ENCODE measurements at regions not wholly inside any gene's neighbourhood (a gene's known extent, or its start where the extent isn't known, plus 50 kb on each side); places are given as distances from the start of the nearest gene placed in this dataset.

- Histone ChIP-seq H3K36me3 (no peaks in the 10 kb centered on the region), H3K27me3 (no peaks in the 10 kb centered on the region), H3K9me3 (no peaks in the 10 kb centered on the region), H3K4me1 (no peaks in the 10 kb centered on the region), H3K4me3 (no peak overlapping the region), H3K27ac (no peak overlapping the region)
- DNase-seq: no peak
- intact Hi-C loops (cut with DNase I; ENCODE audit: low total_unique reads) (no loop called here), in situ Hi-C loops (cut with MboI; ENCODE audit: low pct_ligation_motif_present in 1 of 4, low pct_unique_long_range_greater_than_20kb in 1 of 4, low sequenced_read_pairs in 3 of 4) (no loop called here)
- TF ChIP-seq CTCF (IDR thresholded peaks at IDR 0.05): no peak
- TF ChIP-seq POLR2AphosphoS5 (IDR thresholded peaks at IDR 0.05): no peak
- no peak for TF ChIP-seq EP300 (IDR thresholded peaks at IDR 0.05; ENCODE audit: low read depth)
- no peak for TF ChIP-seq POLR2A (IDR thresholded peaks at IDR 0.05)
- 81 to 85% methylated on average over 3 to 5 of the region's 5 CpGs for WGBS, 2 donors (ENCODE audit: low coverage in 1 of 2)
These were observed 366.9 kb upstream of the SPRED2 start for GRCh38 chr2:65799141-65799854.

- no peaks in the 10 kb centered on the region for H3K9me3 ChIP-seq
- DNase-seq: no peak
- intact Hi-C loops (cut with DNase I; ENCODE audit: low total_unique reads) (no loop called here), in situ Hi-C loops (cut with MboI; ENCODE audit: low pct_ligation_motif_present in 1 of 4, low pct_unique_long_range_greater_than_20kb in 1 of 4, low sequenced_read_pairs in 3 of 4) (no loop called here)
- no peaks in the 10 kb centered on the region for H3K27me3 ChIP-seq
- H3K4me3 ChIP-seq: no peak overlapping the region
- WGBS, 2 donors (ENCODE audit: low coverage in 1 of 2): 83 to 85% methylated on average over 2 to 11 of the region's 11 CpGs
- TF ChIP-seq CTCF (IDR thresholded peaks at IDR 0.05) (no peak), POLR2AphosphoS5 (IDR thresholded peaks at IDR 0.05) (no peak)
- no peak overlapping the region for H3K27ac ChIP-seq
- no peaks in the 10 kb centered on the region for H3K36me3 ChIP-seq
- H3K4me1 ChIP-seq: no peaks in the 10 kb centered on the region
These were observed 366.2 kb upstream of the SPRED2 start for GRCh38 chr2:65798641-65799040.

- no peaks in the 10 kb centered on the region for H3K36me3 ChIP-seq
- intact Hi-C loops (cut with DNase I; ENCODE audit: low total_unique reads) (no loop called here), in situ Hi-C loops (cut with MboI; ENCODE audit: low pct_ligation_motif_present in 1 of 4, low pct_unique_long_range_greater_than_20kb in 1 of 4, low sequenced_read_pairs in 3 of 4) (no loop called here)
- TF ChIP-seq EP300 (IDR thresholded peaks at IDR 0.05; ENCODE audit: low read depth) (no peak), POLR2A (IDR thresholded peaks at IDR 0.05) (no peak), POLR2AphosphoS5 (IDR thresholded peaks at IDR 0.05) (no peak), CTCF (IDR thresholded peaks at IDR 0.05) (no peak)
- no peak overlapping the region for H3K4me3 ChIP-seq
- 79 to 80% methylated on average over 4 of the region's 4 CpGs for WGBS, 2 donors (ENCODE audit: low coverage in 1 of 2)
- no peaks in the 10 kb centered on the region for H3K4me1 ChIP-seq
- H3K27ac ChIP-seq: no peak overlapping the region
- no peaks in the 10 kb centered on the region for H3K9me3 ChIP-seq
- DNase-seq: no peak
- no peaks in the 10 kb centered on the region for H3K27me3 ChIP-seq
These were observed 362.6 kb upstream of the SPRED2 start for GRCh38 chr2:65794994-65795393.

- H3K4me3 ChIP-seq: no peak overlapping the region
- no peaks in the 10 kb centered on the region for H3K27me3 ChIP-seq
- no peaks in the 10 kb centered on the region for H3K9me3 ChIP-seq
- no peaks in the 10 kb centered on the region for H3K36me3 ChIP-seq
- WGBS, 2 donors (ENCODE audit: low coverage in 1 of 2): 50 to 60% methylated on average over 8 to 9 of the region's 9 CpGs
- H3K4me1 ChIP-seq: no peaks in the 10 kb centered on the region
- no peak for DNase-seq
- H3K27ac ChIP-seq: no peak overlapping the region
- TF ChIP-seq EP300 (IDR thresholded peaks at IDR 0.05; ENCODE audit: low read depth) (no peak), CTCF (IDR thresholded peaks at IDR 0.05) (no peak), POLR2AphosphoS5 (IDR thresholded peaks at IDR 0.05) (no peak), POLR2A (IDR thresholded peaks at IDR 0.05) (no peak)
- in situ Hi-C loops (cut with MboI; ENCODE audit: low pct_ligation_motif_present in 1 of 4, low pct_unique_long_range_greater_than_20kb in 1 of 4, low sequenced_read_pairs in 3 of 4) (no loop called here), intact Hi-C loops (cut with DNase I; ENCODE audit: low total_unique reads) (no loop called here)
These were observed 359.1 kb upstream of the SPRED2 start for GRCh38 chr2:65791404-65791975.
